ENCODE measurements at regions not wholly inside any gene's neighbourhood (a gene's known extent, or its start where the extent isn't known, plus 50 kb on each side); places are given as distances from the start of the nearest gene placed in this dataset.
"Not testable (repeated sequence)": the region's sequence is repeated elsewhere in the genome, so short reads cannot be mapped to it uniquely, and the experiment has no call there.

GRCh38 chr2:35794796-35795450 lies 560.7 kb upstream of the CRIM1 start:
- no peak for DNase-seq

DNA sequence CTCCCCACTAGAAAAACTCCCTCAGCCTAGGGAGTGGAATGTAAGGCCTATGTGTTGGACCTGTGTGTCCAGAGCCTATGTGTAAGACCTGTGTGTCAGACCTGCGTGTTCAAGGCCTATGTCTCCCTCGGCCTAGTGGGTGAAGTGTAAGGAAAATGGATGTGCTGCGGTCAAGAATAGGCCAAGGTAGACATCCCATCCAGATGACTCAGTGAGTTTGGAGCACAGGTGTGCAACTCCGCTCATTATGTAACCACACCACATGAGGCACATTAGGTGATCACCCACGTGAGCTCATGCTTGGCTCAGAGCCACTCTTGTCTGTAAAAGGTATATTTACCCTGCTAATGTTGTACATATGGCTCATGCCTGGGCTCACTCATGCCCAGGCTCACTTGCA lies 565.3 kb upstream of the CRIM1 start:
- DNase-seq: no peak

- no peak for DNase-seq
Observed at GRCh38 chr2:35788543-35788942, 567.0 kb upstream of the CRIM1 start.

DNA sequence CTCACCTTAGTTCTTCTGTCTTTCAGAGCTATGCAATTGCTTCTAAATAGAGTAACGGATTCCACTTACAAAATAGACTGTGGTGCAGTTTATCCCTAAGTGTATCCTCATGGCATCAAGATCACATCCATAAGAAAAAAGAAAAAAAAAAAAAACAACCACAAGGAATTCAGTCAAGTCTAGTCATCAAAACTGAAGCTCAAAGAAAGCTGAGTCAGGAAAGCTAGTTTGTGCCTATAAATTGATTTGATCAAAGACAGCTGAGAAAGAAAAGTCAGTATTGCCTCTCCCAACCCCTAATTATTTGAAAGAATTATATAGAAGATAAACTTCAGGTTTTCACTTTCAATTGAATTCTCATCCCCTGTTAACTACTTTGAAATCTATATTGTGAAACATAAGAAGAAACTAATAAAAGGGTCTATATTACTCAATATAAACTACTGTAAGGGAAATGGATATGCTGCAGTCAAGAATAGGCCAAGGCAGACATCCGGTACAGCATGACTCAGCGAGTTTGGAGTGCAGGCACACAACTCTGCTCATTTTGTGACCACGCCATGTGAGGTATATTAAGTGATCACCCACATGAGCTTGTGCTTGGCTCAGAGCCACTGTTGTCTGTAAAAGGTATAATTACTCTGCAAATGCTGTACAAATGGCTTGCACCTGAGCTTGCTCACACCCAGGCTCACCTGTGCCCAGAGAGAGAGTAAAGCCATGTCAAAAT lies 568.1 kb upstream of the CRIM1 start:
- DNase-seq: no peak

- DNase-seq: no peak
Observed at GRCh38 chr2:35785564-35785963, 570.0 kb upstream of the CRIM1 start.

DNA sequence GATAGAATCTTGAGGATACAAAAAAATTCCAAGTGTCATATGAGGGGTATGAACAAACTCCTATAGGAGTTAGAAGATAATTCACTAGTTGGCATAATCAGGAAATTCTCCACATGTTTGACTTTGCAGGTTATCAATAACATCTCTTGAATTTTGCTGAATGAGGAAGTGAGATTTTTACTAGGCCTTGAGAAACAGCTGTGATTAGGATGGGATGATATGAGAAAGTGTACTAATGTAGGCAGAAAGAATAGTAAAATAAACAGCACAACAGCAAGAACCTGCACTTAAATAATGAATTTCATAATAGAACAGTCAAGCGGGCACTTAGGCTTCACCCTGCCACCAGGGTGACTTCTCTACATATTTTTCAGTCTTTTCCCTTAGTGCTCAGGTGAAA lies 570.8 kb upstream of the CRIM1 start:
- no peak for DNase-seq

- no peak for DNase-seq
Observed at GRCh38 chr2:35783723-35784122, 571.9 kb upstream of the CRIM1 start.

DNA sequence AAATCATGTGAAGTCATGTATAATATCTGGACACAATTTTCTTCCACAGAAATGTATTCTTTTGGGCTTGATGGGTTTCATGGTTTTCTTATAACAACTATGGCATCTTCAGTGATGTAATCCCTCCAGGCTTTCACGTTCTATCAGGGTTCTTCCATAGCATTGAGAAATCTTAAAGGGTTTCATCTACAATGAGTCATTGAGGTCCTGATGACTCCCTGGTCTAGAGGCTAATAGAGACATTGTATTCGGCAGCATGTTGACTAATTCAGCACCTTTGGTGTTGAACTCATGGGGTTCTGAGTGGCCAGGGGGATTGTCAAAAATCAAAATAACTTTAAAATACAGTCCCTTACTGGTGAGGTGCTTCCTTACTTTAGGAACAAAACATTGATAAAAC lies 614.0 kb upstream of the CRIM1 start:
- no peak for DNase-seq

- no peak for DNase-seq
Observed at GRCh38 chr2:35731674-35732073, 623.9 kb upstream of the CRIM1 start.

DNA sequence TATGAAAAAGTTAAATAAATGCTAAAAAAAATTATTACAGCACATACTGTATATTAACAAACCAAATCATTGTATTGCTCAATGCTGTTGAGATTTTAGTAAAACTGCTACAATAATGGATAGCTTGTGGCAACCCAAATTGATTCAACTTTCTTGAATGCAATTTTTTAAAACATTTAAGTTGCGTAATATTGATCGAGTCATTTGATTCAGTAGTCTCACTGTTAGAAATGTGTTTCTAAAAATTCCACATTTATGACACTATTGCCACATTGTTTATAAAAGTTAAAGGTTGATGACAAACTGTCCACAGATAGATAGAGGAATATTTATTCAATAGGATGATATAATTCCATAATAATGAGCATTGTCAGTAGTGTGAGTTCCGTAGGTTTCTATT lies 640.7 kb upstream of the CRIM1 start:
- DNase-seq: no peak

DNA sequence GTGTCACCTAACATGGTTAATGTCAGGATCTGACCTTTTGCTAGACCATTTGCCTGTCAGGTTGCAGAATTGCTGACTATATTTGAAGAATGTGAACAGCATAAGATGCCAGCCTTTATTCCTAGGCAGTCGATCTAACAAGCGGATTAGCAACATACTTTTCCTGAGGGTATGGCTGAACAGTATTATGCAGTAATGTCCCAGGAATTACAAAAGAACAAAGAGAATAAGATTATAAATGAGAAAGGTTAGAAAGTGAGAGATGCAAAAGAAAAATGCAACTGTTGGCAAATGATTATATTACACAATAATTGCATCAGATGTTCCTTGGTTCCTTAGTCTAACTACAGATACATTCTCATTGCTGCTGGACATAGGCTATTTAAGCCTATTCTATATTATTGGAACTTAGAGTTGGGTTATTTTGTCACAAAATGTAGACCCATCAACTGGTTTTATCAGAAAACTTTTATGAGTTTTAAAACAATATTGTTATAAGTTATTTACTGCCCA lies 647.1 kb upstream of the CRIM1 start:
- DNase-seq: no peak

GRCh38 chr2:35688309-35688708 lies 667.3 kb upstream of the CRIM1 start:
- DNase-seq: no peak

- no peak for DNase-seq
Observed at GRCh38 chr2:35651688-35652323, 703.8 kb upstream of the CRIM1 start.

DNA sequence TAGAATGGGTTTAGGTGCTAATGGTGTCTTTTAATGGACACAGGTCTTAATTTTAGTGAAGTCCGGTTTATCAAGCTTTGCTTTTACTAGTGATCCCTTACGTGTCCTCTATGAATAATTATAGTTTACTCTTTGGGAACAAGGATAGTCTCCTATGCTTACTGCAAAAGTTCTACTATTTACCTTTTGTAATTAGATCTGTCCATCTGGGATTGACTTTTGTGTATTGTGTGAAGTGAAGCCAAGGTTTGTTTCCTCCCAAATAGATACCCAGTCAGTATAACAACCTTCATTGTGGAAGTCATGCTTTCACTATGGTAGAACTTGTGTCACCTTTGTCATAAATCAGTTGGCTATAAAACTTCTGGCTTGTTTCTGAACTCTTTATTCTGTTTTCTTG lies 740.9 kb upstream of the CRIM1 start:
- no peak for DNase-seq

GRCh38 chr2:35606394-35606793 lies 749.2 kb upstream of the CRIM1 start:
- no peak for DNase-seq

DNA sequence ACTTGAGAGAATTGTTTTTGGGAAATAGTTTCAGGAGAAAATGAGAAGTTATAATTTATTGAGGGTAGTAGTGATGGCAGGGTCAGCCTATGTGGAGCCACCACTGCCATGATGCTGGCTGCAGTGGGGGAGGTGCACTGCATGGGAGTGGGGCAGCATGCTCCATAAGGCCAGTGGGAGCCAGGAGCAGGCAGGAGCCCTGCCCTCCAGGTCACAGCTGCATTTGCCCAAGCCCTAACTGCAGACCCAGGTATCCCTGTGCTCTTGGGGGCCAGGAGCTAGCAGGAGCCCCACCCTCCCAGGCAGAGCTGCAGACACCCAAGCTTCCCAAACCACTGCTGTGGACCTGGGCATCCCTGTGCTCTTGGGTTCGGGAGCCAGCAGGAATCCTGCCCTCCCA lies 757.3 kb upstream of the CRIM1 start:
- no peak for DNase-seq

DNA sequence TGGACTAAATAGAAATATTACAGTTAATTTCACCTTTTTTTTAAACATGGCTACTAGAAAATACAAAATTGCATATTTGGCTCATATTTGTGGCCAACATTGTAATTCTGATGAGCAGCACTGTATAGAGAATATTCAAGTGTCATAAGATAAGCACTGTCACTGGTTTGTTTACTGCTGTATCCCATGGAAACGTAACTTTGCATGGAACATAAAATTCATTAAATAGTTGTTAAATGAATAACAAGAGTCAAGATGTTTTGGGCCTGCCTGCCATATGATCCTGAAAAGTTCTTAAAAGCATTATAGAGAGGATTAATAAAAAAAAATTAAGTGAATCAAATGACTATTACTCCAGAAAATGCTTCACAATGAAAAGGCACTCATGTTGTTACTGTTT lies 763.7 kb upstream of the CRIM1 start:
- DNase-seq: no peak

- no peak for DNase-seq
Observed at GRCh38 chr2:35585972-35586371, 769.6 kb upstream of the CRIM1 start.

DNA sequence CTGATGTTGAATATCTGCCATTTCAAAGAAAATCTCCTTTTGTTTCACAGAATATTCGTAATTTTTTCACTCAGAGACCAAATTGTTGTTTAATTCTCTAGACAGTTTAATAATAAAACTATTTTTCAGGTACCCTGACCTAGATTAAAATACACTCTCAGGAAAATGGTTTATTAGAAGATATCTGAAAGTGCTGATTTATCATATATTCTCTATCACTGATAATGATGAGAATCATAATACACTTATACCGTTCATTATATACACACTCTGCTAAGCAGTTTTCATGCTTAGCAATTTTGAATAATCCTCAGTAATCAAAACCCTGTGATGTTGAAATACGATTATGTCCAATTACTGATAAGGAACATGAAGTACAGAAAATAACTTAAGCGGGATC lies 772.9 kb upstream of the CRIM1 start:
- DNase-seq: no peak

DNA sequence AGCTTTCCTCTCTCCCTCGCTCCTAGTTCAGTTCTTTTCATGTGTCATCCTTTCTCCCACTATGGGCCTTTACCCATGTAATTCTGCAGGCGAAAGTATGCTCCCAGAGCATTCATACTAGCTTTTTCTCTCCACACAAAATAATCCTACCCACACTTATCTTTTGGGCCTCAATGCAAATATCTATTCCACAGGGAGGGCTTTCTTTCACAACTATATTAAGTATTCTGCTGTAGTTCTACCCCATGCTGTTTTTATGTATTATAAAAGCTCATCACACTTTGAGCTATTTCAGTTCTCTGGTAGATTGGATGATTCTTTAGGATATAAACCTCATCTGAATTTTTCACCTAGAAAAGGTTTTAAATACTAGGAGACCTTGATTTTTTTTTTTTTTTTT lies 774.6 kb upstream of the CRIM1 start:
- DNase-seq: no peak

GRCh38 chr2:35568574-35568973 lies 787.0 kb upstream of the CRIM1 start:
- DNase-seq: not testable (repeated sequence)

- DNase-seq: no peak
Observed at GRCh38 chr2:35562488-35562887, 793.1 kb upstream of the CRIM1 start.

GRCh38 chr2:35548171-35548570 lies 807.4 kb upstream of the CRIM1 start:
- DNase-seq: no peak

- DNase-seq: no peak
Observed at GRCh38 chr2:35545301-35545700, 810.3 kb upstream of the CRIM1 start.

All from suppressor macrophage (primary cell).